ENCODE measurements at regions not wholly inside any gene's neighbourhood (a gene's known extent, or its start where the extent isn't known, plus 50 kb on each side); places are given as distances from the start of the nearest gene placed in this dataset.

DNA sequence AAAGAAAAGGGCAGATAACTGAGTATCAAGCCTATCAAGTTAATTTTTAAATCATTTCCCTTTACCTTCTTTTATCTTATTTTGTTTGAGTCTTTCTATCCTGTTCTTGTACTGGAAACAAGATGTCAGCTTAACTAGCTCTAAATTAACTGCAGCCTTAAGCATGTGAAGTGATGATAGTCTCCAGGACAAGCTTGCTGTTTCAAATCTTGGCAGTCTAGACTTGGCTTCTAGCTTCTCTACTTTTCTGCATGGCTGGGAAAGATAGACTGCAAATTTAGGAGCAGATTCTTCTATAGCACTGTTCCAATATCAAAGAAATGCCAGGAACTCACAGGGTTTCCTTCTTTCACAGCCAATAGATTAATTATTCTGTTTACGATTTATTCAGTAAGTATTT is 1034.4 kb downstream of the TUSC7 start:
- TF ChIP-seq POLR2A (IDR thresholded peaks at IDR 0.05; ENCODE audit: low read length): no peak
- TF ChIP-seq GATA1 (IDR thresholded peaks at IDR 0.05; ENCODE audit: low read depth, low read length): no peak
